WTC11 (cell line): ENCODE measurements at regions not wholly inside any gene's neighbourhood (a gene's known extent, or its start where the extent isn't known, plus 50 kb on each side); places are given as distances from the start of the nearest gene placed in this dataset.
A peak's percentile ranks its signal among the peaks of the same experiment; 100 is the strongest.

Experiments
- ATAC-seq: fragments of 200-7000 bp; cut with Tn5 transposase; 2 replicates; pipeline ENCODE4 v1.10.0; 2021; ENCODE audit warnings: mild to moderate bottlenecking, moderate library complexity
- CTCF ChIA-PET: fragments of 300-600 bp; sonication (Branson Sonifier 250); formaldehyde crosslinking; loops from one replicate; lab custom pipeline; 2021; ENCODE audit warnings: antibody characterized with exemption; lab: Charles Lee
- POLR2A ChIA-PET: fragments of 350-600 bp; sonication (Branson Sonifier 250); formaldehyde crosslinking; loops from one replicate; lab custom pipeline; 2021; ENCODE audit warnings: antibody characterized with exemption; lab: Charles Lee
- DNase-seq: peaks from one replicate; pipeline ENCODE4 v3.0.0; 2021; ENCODE audit warnings: low spot score
- H3K27ac Mint-ChIP-seq: 2 replicates; pipeline ENCODE4 v1.8.0; 2021; ENCODE audit warnings: mixed read lengths
- H3K27me3 Mint-ChIP-seq: 2 replicates; pipeline ENCODE4 v1.8.0; 2021; ENCODE audit warnings: low read depth, mild to moderate bottlenecking, moderate library complexity, mixed read lengths
- H3K36me3 Mint-ChIP-seq: 2 replicates; pipeline ENCODE4 v1.8.0; 2021; ENCODE audit warnings: mixed read lengths
- H3K4me1 Mint-ChIP-seq: 2 replicates; pipeline ENCODE4 v1.8.0; 2022; ENCODE audit warnings: mixed read lengths
- H3K4me3 Mint-ChIP-seq: 2 replicates; pipeline ENCODE4 v1.8.0; 2021; ENCODE audit warnings: mild to moderate bottlenecking, moderate library complexity, mixed read lengths
- H3K9me3 Mint-ChIP-seq: 2 replicates; pipeline ENCODE4 v1.8.0; 2021; ENCODE audit warnings: mixed read lengths
- ATF1 ChIP-seq: sonication (generic); formaldehyde crosslinking; IDR thresholded peaks from 2 replicates; pipeline ENCODE4 v1.8.1; 2023; ENCODE audit warnings: mild to moderate bottlenecking, moderate library complexity, missing genetic modification reagents
- ATF2 ChIP-seq: sonication (generic); formaldehyde crosslinking; IDR thresholded peaks from 2 replicates; pipeline ENCODE4 v1.8.1; 2022; ENCODE audit warnings: low read depth, missing genetic modification reagents, borderline replicate concordance
- E2F4 ChIP-seq: sonication (generic); formaldehyde crosslinking; IDR thresholded peaks from 2 replicates; pipeline ENCODE4 v1.8.1; 2022; ENCODE audit warnings: low read depth, mild to moderate bottlenecking, moderate library complexity, missing genetic modification reagents, borderline replicate concordance
- EMX1 ChIP-seq: fragments of 250-450 bp; sonication (Bioruptor Pico); IDR thresholded peaks from 2 replicates; pipeline ENCODE4 v1.8.0; 2021; ENCODE audit warnings: mild to moderate bottlenecking
- ETV6 ChIP-seq: sonication (generic); formaldehyde crosslinking; IDR thresholded peaks from 2 replicates; pipeline ENCODE4 v1.8.1; 2022; ENCODE audit warnings: mild to moderate bottlenecking, missing genetic modification reagents
- GABPB1 ChIP-seq: sonication (generic); formaldehyde crosslinking; IDR thresholded peaks from 2 replicates; pipeline ENCODE4 v1.8.1; 2023; ENCODE audit warnings: mild to moderate bottlenecking, missing genetic modification reagents
- GRHL2 ChIP-seq: fragments of 250-450 bp; sonication (Bioruptor Pico); IDR thresholded peaks from 2 replicates; pipeline ENCODE4 v1.8.0; 2022; ENCODE audit warnings: mild to moderate bottlenecking, moderate library complexity; ENCODE audit not compliant: insufficient replicate concordance, severe bottlenecking
- PREB ChIP-seq: sonication (generic); formaldehyde crosslinking; IDR thresholded peaks from 2 replicates; pipeline ENCODE4 v1.8.1; 2022; ENCODE audit warnings: mild to moderate bottlenecking, missing genetic modification reagents, moderate library complexity, borderline replicate concordance
- ZBTB21 ChIP-seq: sonication (generic); formaldehyde crosslinking; IDR thresholded peaks from 2 replicates; pipeline ENCODE4 v1.8.1; 2023; ENCODE audit warnings: mild to moderate bottlenecking, missing genetic modification reagents, borderline replicate concordance
- ZNF317 ChIP-seq: sonication (generic); formaldehyde crosslinking; IDR thresholded peaks from 2 replicates; pipeline ENCODE4 v1.8.1; 2023; ENCODE audit warnings: low read depth, mild to moderate bottlenecking, moderate library complexity, missing genetic modification reagents, borderline replicate concordance
- TF ChIP-seq, protein P1 (sequence below): fragments of 250-450 bp; sonication (Bioruptor Pico); IDR thresholded peaks from 2 replicates; pipeline ENCODE4 v1.9.0; 2021; ENCODE audit warnings: moderate library complexity, mild to moderate bottlenecking, inconsistent platforms, borderline replicate concordance
- TF ChIP-seq, protein P2 (sequence below): sonication (generic); formaldehyde crosslinking; conservative IDR thresholded peaks from 2 replicates; pipeline ENCODE4 v1.8.1; 2023; ENCODE audit warnings: mild to moderate bottlenecking, low read depth, missing genetic modification reagents, moderate library complexity
- TF ChIP-seq, protein P3 (sequence below): fragments of 200-600 bp; IDR thresholded peaks from 2 replicates; pipeline ENCODE4 v1.8.0; 2022; ENCODE audit warnings: antibody characterized with exemption
- TF ChIP-seq, protein P4 (sequence below): sonication (generic); formaldehyde crosslinking; IDR thresholded peaks from 2 replicates; pipeline ENCODE4 v1.8.1; 2023; ENCODE audit warnings: mild to moderate bottlenecking, missing genetic modification reagents
- TF ChIP-seq, protein P5 (sequence below): sonication (generic); formaldehyde crosslinking; IDR thresholded peaks from 2 replicates; pipeline ENCODE4 v1.8.0; 2023; ENCODE audit warnings: mild to moderate bottlenecking, missing genetic modification reagents

DNA sequence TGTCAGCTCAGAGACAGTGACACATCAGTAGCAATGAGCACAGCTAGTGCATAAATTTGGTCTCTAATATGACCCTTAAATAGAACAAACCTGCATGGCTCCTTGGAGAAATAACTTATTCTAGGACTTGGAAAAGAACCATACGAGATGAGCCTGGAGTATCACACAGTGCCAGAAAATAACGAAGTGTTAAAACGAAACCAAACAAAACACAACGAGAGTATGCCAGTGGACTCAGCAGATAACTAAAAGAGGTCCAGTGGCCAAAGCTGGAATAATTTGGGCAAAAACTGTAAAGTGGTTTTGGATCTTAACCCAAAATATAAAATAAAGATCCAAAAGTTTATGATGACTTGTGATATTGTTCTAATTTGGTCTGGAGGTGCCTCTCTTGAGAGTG lies 1599.0 kb upstream of the LRRTM1 start (continued):
- no peak for TF ChIP-seq GRHL2 (CRISPR knock-in tag)
- TF ChIP-seq, all 79 proteins: peak for 0

DNA sequence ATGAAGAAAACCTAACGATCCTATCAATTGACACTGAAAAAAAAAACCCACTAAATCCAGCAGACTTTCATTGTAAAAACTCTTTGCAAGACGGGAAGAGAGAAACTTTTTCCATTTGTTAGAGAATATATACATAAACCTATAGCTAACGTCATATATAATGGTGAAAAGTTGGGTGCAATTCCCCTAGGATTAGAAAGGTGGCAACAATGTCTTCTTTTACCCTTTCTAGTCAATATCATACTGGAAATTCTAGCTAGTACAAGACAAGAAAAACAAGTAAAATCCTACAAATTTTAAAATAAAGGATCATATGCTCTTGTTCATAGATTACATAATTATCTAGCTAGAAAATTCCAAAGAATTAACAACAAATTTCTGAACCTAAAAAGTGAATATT lies 1596.5 kb upstream of the LRRTM1 start:
- no peak overlapping the region for H3K27ac Mint-ChIP-seq
- H3K4me1 Mint-ChIP-seq = peaks cover 6% of the 10 kb centered on the region
- POLR2A ChIA-PET = interaction anchor here (0.6 kb wide), 1 partner anchor 165 kb away, joined by 7 read pairs; no protein-coding TSS in a partner anchor
- ATAC-seq (peak; percentile 56; the same call in 1 of the 2 replicates), DNase-seq (no peak)
- H3K9me3 Mint-ChIP-seq = no peaks in the 10 kb centered on the region
- CTCF ChIA-PET = interaction anchor here (0.6 to 1.6 kb wide), 9 partner anchors 9 to 443 kb away, joined by 3 to 5 read pairs (median 3); no protein-coding TSS in a partner anchor
- no peak overlapping the region for H3K4me3 Mint-ChIP-seq
- H3K27me3 Mint-ChIP-seq = no peaks in the 10 kb centered on the region
- TF ChIP-seq ZBTB21 (CRISPR knock-in tag) = no peak
- no peak for TF ChIP-seq ETV6 (CRISPR knock-in tag)
- TF ChIP-seq GABPB1 (CRISPR knock-in tag) = no peak
- TF ChIP-seq, protein P1, sequence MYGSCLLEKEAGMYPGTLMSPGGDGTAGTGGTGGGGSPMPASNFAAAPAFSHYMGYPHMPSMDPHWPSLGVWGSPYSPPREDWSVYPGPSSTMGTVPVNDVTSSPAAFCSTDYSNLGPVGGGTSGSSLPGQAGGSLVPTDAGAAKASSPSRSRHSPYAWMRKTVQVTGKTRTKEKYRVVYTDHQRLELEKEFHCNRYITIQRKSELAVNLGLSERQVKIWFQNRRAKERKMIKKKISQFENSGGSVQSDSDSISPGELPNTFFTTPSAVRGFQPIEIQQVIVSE (CRISPR knock-in tag) = no peak
- no peak for TF ChIP-seq ATF2
- TF ChIP-seq, protein P2, sequence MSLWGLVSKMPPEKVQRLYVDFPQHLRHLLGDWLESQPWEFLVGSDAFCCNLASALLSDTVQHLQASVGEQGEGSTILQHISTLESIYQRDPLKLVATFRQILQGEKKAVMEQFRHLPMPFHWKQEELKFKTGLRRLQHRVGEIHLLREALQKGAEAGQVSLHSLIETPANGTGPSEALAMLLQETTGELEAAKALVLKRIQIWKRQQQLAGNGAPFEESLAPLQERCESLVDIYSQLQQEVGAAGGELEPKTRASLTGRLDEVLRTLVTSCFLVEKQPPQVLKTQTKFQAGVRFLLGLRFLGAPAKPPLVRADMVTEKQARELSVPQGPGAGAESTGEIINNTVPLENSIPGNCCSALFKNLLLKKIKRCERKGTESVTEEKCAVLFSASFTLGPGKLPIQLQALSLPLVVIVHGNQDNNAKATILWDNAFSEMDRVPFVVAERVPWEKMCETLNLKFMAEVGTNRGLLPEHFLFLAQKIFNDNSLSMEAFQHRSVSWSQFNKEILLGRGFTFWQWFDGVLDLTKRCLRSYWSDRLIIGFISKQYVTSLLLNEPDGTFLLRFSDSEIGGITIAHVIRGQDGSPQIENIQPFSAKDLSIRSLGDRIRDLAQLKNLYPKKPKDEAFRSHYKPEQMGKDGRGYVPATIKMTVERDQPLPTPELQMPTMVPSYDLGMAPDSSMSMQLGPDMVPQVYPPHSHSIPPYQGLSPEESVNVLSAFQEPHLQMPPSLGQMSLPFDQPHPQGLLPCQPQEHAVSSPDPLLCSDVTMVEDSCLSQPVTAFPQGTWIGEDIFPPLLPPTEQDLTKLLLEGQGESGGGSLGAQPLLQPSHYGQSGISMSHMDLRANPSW (CRISPR knock-in tag) = no peak
- TF ChIP-seq, protein P3, sequence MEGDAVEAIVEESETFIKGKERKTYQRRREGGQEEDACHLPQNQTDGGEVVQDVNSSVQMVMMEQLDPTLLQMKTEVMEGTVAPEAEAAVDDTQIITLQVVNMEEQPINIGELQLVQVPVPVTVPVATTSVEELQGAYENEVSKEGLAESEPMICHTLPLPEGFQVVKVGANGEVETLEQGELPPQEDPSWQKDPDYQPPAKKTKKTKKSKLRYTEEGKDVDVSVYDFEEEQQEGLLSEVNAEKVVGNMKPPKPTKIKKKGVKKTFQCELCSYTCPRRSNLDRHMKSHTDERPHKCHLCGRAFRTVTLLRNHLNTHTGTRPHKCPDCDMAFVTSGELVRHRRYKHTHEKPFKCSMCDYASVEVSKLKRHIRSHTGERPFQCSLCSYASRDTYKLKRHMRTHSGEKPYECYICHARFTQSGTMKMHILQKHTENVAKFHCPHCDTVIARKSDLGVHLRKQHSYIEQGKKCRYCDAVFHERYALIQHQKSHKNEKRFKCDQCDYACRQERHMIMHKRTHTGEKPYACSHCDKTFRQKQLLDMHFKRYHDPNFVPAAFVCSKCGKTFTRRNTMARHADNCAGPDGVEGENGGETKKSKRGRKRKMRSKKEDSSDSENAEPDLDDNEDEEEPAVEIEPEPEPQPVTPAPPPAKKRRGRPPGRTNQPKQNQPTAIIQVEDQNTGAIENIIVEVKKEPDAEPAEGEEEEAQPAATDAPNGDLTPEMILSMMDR = no peak; the same call in 1 of the 2 replicates
- no peak for TF ChIP-seq EMX1 (CRISPR knock-in tag)
- TF ChIP-seq E2F4 (CRISPR knock-in tag) = no peak
- no peak for TF ChIP-seq ATF1 (CRISPR knock-in tag)
- no peak for TF ChIP-seq PREB (CRISPR knock-in tag)
- TF ChIP-seq, protein P4, sequence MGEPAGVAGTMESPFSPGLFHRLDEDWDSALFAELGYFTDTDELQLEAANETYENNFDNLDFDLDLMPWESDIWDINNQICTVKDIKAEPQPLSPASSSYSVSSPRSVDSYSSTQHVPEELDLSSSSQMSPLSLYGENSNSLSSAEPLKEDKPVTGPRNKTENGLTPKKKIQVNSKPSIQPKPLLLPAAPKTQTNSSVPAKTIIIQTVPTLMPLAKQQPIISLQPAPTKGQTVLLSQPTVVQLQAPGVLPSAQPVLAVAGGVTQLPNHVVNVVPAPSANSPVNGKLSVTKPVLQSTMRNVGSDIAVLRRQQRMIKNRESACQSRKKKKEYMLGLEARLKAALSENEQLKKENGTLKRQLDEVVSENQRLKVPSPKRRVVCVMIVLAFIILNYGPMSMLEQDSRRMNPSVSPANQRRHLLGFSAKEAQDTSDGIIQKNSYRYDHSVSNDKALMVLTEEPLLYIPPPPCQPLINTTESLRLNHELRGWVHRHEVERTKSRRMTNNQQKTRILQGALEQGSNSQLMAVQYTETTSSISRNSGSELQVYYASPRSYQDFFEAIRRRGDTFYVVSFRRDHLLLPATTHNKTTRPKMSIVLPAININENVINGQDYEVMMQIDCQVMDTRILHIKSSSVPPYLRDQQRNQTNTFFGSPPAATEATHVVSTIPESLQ (CRISPR knock-in tag) = no peak
- no peak for TF ChIP-seq ZNF317 (CRISPR knock-in tag)
- TF ChIP-seq, protein P5, sequence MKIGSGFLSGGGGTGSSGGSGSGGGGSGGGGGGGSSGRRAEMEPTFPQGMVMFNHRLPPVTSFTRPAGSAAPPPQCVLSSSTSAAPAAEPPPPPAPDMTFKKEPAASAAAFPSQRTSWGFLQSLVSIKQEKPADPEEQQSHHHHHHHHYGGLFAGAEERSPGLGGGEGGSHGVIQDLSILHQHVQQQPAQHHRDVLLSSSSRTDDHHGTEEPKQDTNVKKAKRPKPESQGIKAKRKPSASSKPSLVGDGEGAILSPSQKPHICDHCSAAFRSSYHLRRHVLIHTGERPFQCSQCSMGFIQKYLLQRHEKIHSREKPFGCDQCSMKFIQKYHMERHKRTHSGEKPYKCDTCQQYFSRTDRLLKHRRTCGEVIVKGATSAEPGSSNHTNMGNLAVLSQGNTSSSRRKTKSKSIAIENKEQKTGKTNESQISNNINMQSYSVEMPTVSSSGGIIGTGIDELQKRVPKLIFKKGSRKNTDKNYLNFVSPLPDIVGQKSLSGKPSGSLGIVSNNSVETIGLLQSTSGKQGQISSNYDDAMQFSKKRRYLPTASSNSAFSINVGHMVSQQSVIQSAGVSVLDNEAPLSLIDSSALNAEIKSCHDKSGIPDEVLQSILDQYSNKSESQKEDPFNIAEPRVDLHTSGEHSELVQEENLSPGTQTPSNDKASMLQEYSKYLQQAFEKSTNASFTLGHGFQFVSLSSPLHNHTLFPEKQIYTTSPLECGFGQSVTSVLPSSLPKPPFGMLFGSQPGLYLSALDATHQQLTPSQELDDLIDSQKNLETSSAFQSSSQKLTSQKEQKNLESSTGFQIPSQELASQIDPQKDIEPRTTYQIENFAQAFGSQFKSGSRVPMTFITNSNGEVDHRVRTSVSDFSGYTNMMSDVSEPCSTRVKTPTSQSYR = no peak
- H3K36me3 Mint-ChIP-seq = no peaks in the 10 kb centered on the region
